Loucy (cell line): ENCODE measurements at regions not wholly inside any gene's neighbourhood (a gene's known extent, or its start where the extent isn't known, plus 50 kb on each side); places are given as distances from the start of the nearest gene placed in this dataset.
"Not testable (repeated sequence)": the region's sequence is repeated elsewhere in the genome, so short reads cannot be mapped to it uniquely, and the experiment has no call there.

ENCODE experiments used
- H2AFZ ChIP-seq: fragments of 200-600 bp; sonication (generic); 2 replicates; pipeline ENCODE4 v1.6.0; 2016; ENCODE audit warnings: antibody characterized with exemption, mild to moderate bottlenecking, low read length, moderate library complexity
- H3F3A ChIP-seq: fragments of 200-600 bp; 2 replicates; pipeline ENCODE4 v1.6.0; 2016; ENCODE audit warnings: antibody characterized with exemption, low read depth, mild to moderate bottlenecking
- H3K27me3 ChIP-seq: fragments of 200-600 bp; sonication (generic); 2 replicates; pipeline ENCODE4 v1.6.1; 2014; ENCODE audit warnings: low read length, mild to moderate bottlenecking; ENCODE audit not compliant: insufficient read depth, poor library complexity, severe bottlenecking
- H3K36me3 ChIP-seq: fragments of 200-600 bp; sonication (generic); 2 replicates; pipeline ENCODE4 v1.6.1; 2016; ENCODE audit warnings: low read length; ENCODE audit not compliant: insufficient read depth
- H3K4me1 ChIP-seq: fragments of 200-600 bp; sonication (generic); 2 replicates; pipeline ENCODE4 v1.5.1; 2014; ENCODE audit warnings: low read length, mild to moderate bottlenecking; ENCODE audit not compliant: insufficient read depth, poor library complexity, severe bottlenecking
- H3K4me2 ChIP-seq: fragments of 200-600 bp; sonication (generic); 2 replicates; pipeline ENCODE4 v1.6.0; 2014; ENCODE audit warnings: antibody characterized with exemption, low read length, low read depth, mild to moderate bottlenecking; ENCODE audit not compliant: poor library complexity, severe bottlenecking
- H3K4me3 ChIP-seq: fragments of 200-600 bp; sonication (generic); 2 replicates; pipeline ENCODE4 v1.5.1; 2014; ENCODE audit warnings: low read length, mild to moderate bottlenecking, mixed read lengths; ENCODE audit not compliant: poor library complexity, severe bottlenecking
- H3K79me2 ChIP-seq: fragments of 200-600 bp; sonication (generic); 2 replicates; pipeline ENCODE4 v1.6.1; 2014; ENCODE audit warnings: low read length; ENCODE audit not compliant: insufficient read depth
- H3K9ac ChIP-seq: fragments of 200-600 bp; sonication (generic); 2 replicates; pipeline ENCODE4 v1.6.0; 2014; ENCODE audit warnings: mild to moderate bottlenecking, low read depth, low read length, moderate library complexity; ENCODE audit not compliant: poor library complexity, severe bottlenecking
- H3K9me2 ChIP-seq: fragments of 200-600 bp; sonication (generic); replicated peaks from 2 replicates; pipeline ENCODE4 v1.6.1; 2016; ENCODE audit warnings: low read depth, low read length, mixed read lengths
- H3K9me3 ChIP-seq: fragments of 200-600 bp; sonication (generic); 2 replicates; pipeline ENCODE4 v1.6.1; 2014; ENCODE audit warnings: mild to moderate bottlenecking, antibody characterized with exemption, low read length, low read depth; ENCODE audit not compliant: insufficient read depth
- H4K20me1 ChIP-seq: fragments of 200-600 bp; sonication (generic); 2 replicates; pipeline ENCODE4 v1.6.0; 2014; ENCODE audit warnings: antibody characterized with exemption, low read length, mild to moderate bottlenecking; ENCODE audit not compliant: insufficient read depth, poor library complexity, severe bottlenecking
- CTCF ChIP-seq: fragments of 200-600 bp; sonication (generic); conservative IDR thresholded peaks from 2 replicates; pipeline ENCODE4 v1.5.1; 2014; ENCODE audit warnings: mild to moderate bottlenecking, antibody characterized with exemption, low read length
- EZH2phosphoT487 ChIP-seq: fragments of 200-600 bp; IDR thresholded peaks from 2 replicates; pipeline ENCODE4 v1.6.1; 2018; ENCODE audit warnings: antibody characterized with exemption, mild to moderate bottlenecking, moderate library complexity, borderline replicate concordance

- Histone ChIP-seq H3F3A (no peaks in the 10 kb centered on the region), H3K27me3 (no peaks in the 10 kb centered on the region), H3K36me3 (no peaks in the 10 kb centered on the region), H3K9me3 (no peaks in the 10 kb centered on the region), H3K9me2 (no peaks in the 10 kb centered on the region), H3K9ac (no peak overlapping the region), H3K4me3 (no peak overlapping the region), H3K4me1 (no peaks in the 10 kb centered on the region), H3K4me2 (no peak overlapping the region), H2AFZ (no peak overlapping the region), H4K20me1 (no peaks in the 10 kb centered on the region), H3K79me2 (no peaks in the 10 kb centered on the region)
- TF ChIP-seq EZH2phosphoT487 (no peak), CTCF (peak; percentile 57)
Measured at GRCh38 chrX:12080265-12080664, 58.0 kb upstream of the FRMPD4 start.

GRCh38 chrX:12082959-12083358 is 55.3 kb upstream of the FRMPD4 start:
- not testable (repeated sequence) for H3K79me2 ChIP-seq, H3K36me3 ChIP-seq, H3K9me2 ChIP-seq, H3K9me3 ChIP-seq, H2AFZ ChIP-seq, H4K20me1 ChIP-seq, H3K4me3 ChIP-seq, H3K27me3 ChIP-seq, H3K9ac ChIP-seq, H3F3A ChIP-seq, H3K4me2 ChIP-seq, H3K4me1 ChIP-seq
